ENCODE measurements at regions not wholly inside any gene's neighbourhood (a gene's known extent, or its start where the extent isn't known, plus 50 kb on each side); places are given as distances from the start of the nearest gene placed in this dataset.
"Not testable (repeated sequence)": the region's sequence is repeated elsewhere in the genome, so short reads cannot be mapped to it uniquely, and the experiment has no call there.

- CTCF ChIA-PET, result no interaction called here
- no peak for DNase-seq
- peak; percentile 23; the same call in 1 of the 2 replicates for TF ChIP-seq JUND (IDR thresholded peaks at IDR 0.05)
- TF ChIP-seq FOSL2 (IDR thresholded peaks at IDR 0.05; ENCODE audit: borderline replicate concordance, low read depth), result peak; percentile 21; the same call in 1 of the 2 replicates
- peak; percentile 34; the same call in 1 of the 2 replicates for TF ChIP-seq PBX3 (IDR thresholded peaks at IDR 0.05)
- TF ChIP-seq RFX5 (IDR thresholded peaks at IDR 0.05; ENCODE audit: low read length), result no peak
- H2AFZ ChIP-seq (ENCODE audit: low read depth), result peak overlapping the region; percentile 82; the same call in 1 of the 2 replicates
- no peak overlapping the region for H3K4me3 ChIP-seq (ENCODE audit: low read depth in 2 of 2, low read length in 1 of 2)
- no peaks in the 10 kb centered on the region for H3K9me3 ChIP-seq
- no peaks in the 10 kb centered on the region for H3K36me3 ChIP-seq (replicated peaks in 1 of 2; ENCODE audit: control insufficient read depth in 1 of 2, insufficient read depth in 2 of 2, low read length in 1 of 2)
- no peaks in the 10 kb centered on the region; the same call in 1 of the 2 replicates for H3K9me2 ChIP-seq
- H3K4me1 ChIP-seq (ENCODE audit: control insufficient read depth in 1 of 2, insufficient read depth in 2 of 2, low read depth in 1 of 2, low read length in 1 of 2), result peaks cover 0 to 9% of the 10 kb centered on the region in 2 experiments; a peak in 1 of 4 replicates
- 21% methylated on average over 2 of the region's 2 CpGs for WGBS (ENCODE audit: low lambda C conversion rate)
- no peaks in the 10 kb centered on the region for H3K27me3 ChIP-seq (ENCODE audit: insufficient read depth)
- no peak overlapping the region for H3K4me2 ChIP-seq
- H3K27ac ChIP-seq (ENCODE audit: low read depth in 2 of 2, low read length in 1 of 2), result peak overlapping the region; percentile 39 to 75; a peak in 3 of 4 replicates
- H4K20me1 ChIP-seq (ENCODE audit: insufficient read depth), result no peaks in the 10 kb centered on the region
- peaks cover 7% of the 10 kb centered on the region for H3F3A ChIP-seq (replicated peaks; ENCODE audit: insufficient read depth)
- POLR2A ChIA-PET, result no interaction called here
- H3K79me2 ChIP-seq (ENCODE audit: insufficient read depth), result no peaks in the 10 kb centered on the region
- no peak overlapping the region for H3K9ac ChIP-seq
Observed at GRCh38 chr15:81887912-81888311, 157.9 kb downstream of the MEX3B start.

GRCh38 chr15:81887188-81887587 is 158.6 kb downstream of the MEX3B start:
- H4K20me1 ChIP-seq (ENCODE audit: insufficient read depth); H3K9ac ChIP-seq; H3K79me2 ChIP-seq (ENCODE audit: insufficient read depth); H3K4me2 ChIP-seq; H3K4me1 ChIP-seq (ENCODE audit: control insufficient read depth in 1 of 2, insufficient read depth in 2 of 2, low read depth in 1 of 2, low read length in 1 of 2); H2AFZ ChIP-seq (ENCODE audit: low read depth); H3F3A ChIP-seq (replicated peaks; ENCODE audit: insufficient read depth); POLR2A ChIA-PET; DNase-seq; H3K27me3 ChIP-seq (ENCODE audit: insufficient read depth); H3K9me3 ChIP-seq; H3K4me3 ChIP-seq (ENCODE audit: low read depth in 2 of 2, low read length in 1 of 2); H3K36me3 ChIP-seq (replicated peaks in 1 of 2; ENCODE audit: control insufficient read depth in 1 of 2, insufficient read depth in 2 of 2, low read length in 1 of 2); H3K9me2 ChIP-seq: not testable (repeated sequence)
- CTCF ChIA-PET, result interaction anchor here (1.2 kb wide), 1 partner anchor 407 kb away, joined by 3 read pairs; no protein-coding TSS in a partner anchor
- H3K27ac ChIP-seq (ENCODE audit: low read depth in 2 of 2, low read length in 1 of 2), result peak overlapping the region in 1 of 2 experiments; percentile 75; a peak in 2 of 4 replicates

GRCh38 chr15:81886591-81886990 is 159.2 kb downstream of the MEX3B start:
- no peaks in the 10 kb centered on the region for H3K36me3 ChIP-seq (replicated peaks in 1 of 2; ENCODE audit: control insufficient read depth in 1 of 2, insufficient read depth in 2 of 2, low read length in 1 of 2)
- no peaks in the 10 kb centered on the region for H3K27me3 ChIP-seq (ENCODE audit: insufficient read depth)
- no peaks in the 10 kb centered on the region; the same call in 1 of the 2 replicates for H3K9me2 ChIP-seq
- H3K9me3 ChIP-seq, result no peaks in the 10 kb centered on the region
- WGBS (ENCODE audit: low lambda C conversion rate), result 53% methylated on average over 6 of the region's 6 CpGs
- no peaks in the 10 kb centered on the region for H3K79me2 ChIP-seq (ENCODE audit: insufficient read depth)
- peaks cover 7% of the 10 kb centered on the region for H3F3A ChIP-seq (replicated peaks; ENCODE audit: insufficient read depth)
- no peak for DNase-seq
- POLR2A ChIA-PET, result no interaction called here
- CTCF ChIA-PET, result interaction anchor here (1.2 kb wide), 1 partner anchor 406 kb away, joined by 3 read pairs; no protein-coding TSS in a partner anchor
- no peak overlapping the region for H2AFZ ChIP-seq (ENCODE audit: low read depth)
- no peak overlapping the region for H3K4me2 ChIP-seq
- peaks cover 0 to 9% of the 10 kb centered on the region in 2 experiments; a peak in 1 of 4 replicates for H3K4me1 ChIP-seq (ENCODE audit: control insufficient read depth in 1 of 2, insufficient read depth in 2 of 2, low read depth in 1 of 2, low read length in 1 of 2)
- no peaks in the 10 kb centered on the region for H4K20me1 ChIP-seq (ENCODE audit: insufficient read depth)
- H3K27ac ChIP-seq (ENCODE audit: low read depth in 2 of 2, low read length in 1 of 2), result no peak overlapping the region
- H3K9ac ChIP-seq, result no peak overlapping the region
- H3K4me3 ChIP-seq (ENCODE audit: low read depth in 2 of 2, low read length in 1 of 2), result no peak overlapping the region
- no peak for TF ChIP-seq ZBTB33 (IDR thresholded peaks at IDR 0.05; ENCODE audit: borderline replicate concordance, low read depth)
- no peak for TF ChIP-seq RAD21 (IDR thresholded peaks at IDR 0.05; ENCODE audit: low read length)
- TF ChIP-seq REST (IDR thresholded peaks at IDR 0.05; ENCODE audit: low read depth, low read length), result no peak
- TF ChIP-seq GATA2 (CRISPR knock-in tag; IDR thresholded peaks at IDR 0.05), result no peak
- no peak for TF ChIP-seq RCOR1 (IDR thresholded peaks at IDR 0.05; ENCODE audit: low read length)
- TF ChIP-seq GABPA (IDR thresholded peaks at IDR 0.05; ENCODE audit: low read depth), result no peak
- TF ChIP-seq RFX5 (IDR thresholded peaks at IDR 0.05; ENCODE audit: low read length), result no peak
- no peak for TF ChIP-seq EP300 (IDR thresholded peaks at IDR 0.05; ENCODE audit: borderline replicate concordance in 1 of 2, low read depth in 1 of 2, low read length in 1 of 2)
- TF ChIP-seq SIN3A (IDR thresholded peaks at IDR 0.05; ENCODE audit: borderline replicate concordance, low read depth, low read length), result no peak
- TF ChIP-seq CHD2 (IDR thresholded peaks at IDR 0.05; ENCODE audit: low read length, partially characterized antibody), result no peak
- TF ChIP-seq TAF1 (IDR thresholded peaks at IDR 0.05; ENCODE audit: borderline replicate concordance, low read depth, low read length), result no peak
- no peak for TF ChIP-seq MXI1 (IDR thresholded peaks at IDR 0.05; ENCODE audit: low read depth, low read length)
- no peak for TF ChIP-seq MEF2A (IDR thresholded peaks at IDR 0.05; ENCODE audit: borderline replicate concordance, low read depth)
- no peak for TF ChIP-seq SMC3 (IDR thresholded peaks at IDR 0.05; ENCODE audit: low read depth, low read length)
